ELF-1 (cell line): ENCODE measurements at regions not wholly inside any gene's neighbourhood (a gene's known extent, or its start where the extent isn't known, plus 50 kb on each side); places are given as distances from the start of the nearest gene placed in this dataset.

Experiments
- DNase-seq: peaks from one replicate; pipeline ENCODE4 v3.0.0-alpha.2; 2016; ENCODE audit warnings: low read depth, low spot score

GRCh38 chr10:28783087-28783486 lies 105.8 kb downstream of the BAMBI start:
- DNase-seq: no peak

- DNase-seq: peak; percentile 44
Observed at GRCh38 chr10:28785018-28785417, 107.7 kb downstream of the BAMBI start.

DNA sequence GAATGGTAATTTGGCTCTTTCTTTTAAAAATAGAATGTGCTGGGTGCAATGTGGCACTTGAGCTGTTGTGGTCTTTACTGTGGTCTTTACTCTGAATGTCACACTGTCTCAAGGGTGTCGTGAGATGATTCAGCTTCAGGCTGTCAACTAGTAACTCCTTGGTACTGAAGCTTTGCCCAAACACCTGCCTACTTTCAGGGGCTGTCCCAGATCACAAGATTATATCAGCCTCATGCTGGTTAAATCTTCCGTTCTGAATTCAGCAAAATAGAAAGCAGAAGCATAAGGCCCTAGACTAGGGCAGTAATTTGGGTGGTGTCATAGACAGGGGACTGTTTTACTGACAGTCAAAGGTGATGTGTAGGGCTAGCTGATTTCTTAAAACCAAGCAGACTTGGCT lies 110.9 kb downstream of the BAMBI start:
- DNase-seq: no peak

- DNase-seq: no peak
Observed at GRCh38 chr10:28788762-28789161, 111.4 kb downstream of the BAMBI start.

DNA sequence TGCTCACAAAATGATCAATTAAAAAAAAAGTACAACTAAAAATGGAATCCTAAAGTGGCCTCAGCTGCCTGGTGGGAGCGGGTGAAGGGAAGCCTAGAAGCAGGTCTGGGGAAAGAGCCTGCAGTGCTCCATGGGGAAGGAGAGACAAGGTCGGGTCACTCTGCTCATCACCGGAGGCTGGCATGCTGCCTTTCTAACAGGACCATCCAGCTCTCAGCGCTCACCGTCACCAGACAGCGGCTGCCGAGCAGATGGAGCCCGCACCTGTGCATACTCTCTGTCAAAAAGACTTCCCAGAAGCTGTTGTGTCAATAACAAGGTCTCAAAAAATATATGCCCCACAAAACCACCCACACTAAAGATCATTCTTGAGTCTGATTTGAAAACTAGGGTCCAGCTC lies 112.8 kb downstream of the BAMBI start:
- no peak for DNase-seq

DNA sequence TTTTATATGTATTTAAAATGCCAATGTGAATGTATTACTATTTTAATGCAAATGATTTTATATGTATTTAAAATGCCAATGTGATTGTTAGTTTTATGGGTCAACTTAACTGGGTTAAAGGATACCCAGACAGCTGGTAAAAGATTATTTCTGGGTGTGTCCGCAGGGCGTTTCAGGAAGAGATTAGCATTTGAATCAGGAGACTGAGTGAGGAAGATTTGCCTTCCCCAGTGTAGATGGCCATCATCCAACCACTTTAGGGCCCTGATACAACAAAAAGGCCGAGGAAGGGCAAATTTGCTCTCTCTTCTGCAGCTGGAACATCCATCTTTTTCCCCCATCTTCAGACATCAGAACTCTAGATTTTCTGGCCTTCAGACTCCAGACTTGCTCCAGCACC lies 116.2 kb downstream of the BAMBI start:
- no peak for DNase-seq

GRCh38 chr10:28794986-28795385 lies 117.7 kb downstream of the BAMBI start:
- DNase-seq: no peak

DNA sequence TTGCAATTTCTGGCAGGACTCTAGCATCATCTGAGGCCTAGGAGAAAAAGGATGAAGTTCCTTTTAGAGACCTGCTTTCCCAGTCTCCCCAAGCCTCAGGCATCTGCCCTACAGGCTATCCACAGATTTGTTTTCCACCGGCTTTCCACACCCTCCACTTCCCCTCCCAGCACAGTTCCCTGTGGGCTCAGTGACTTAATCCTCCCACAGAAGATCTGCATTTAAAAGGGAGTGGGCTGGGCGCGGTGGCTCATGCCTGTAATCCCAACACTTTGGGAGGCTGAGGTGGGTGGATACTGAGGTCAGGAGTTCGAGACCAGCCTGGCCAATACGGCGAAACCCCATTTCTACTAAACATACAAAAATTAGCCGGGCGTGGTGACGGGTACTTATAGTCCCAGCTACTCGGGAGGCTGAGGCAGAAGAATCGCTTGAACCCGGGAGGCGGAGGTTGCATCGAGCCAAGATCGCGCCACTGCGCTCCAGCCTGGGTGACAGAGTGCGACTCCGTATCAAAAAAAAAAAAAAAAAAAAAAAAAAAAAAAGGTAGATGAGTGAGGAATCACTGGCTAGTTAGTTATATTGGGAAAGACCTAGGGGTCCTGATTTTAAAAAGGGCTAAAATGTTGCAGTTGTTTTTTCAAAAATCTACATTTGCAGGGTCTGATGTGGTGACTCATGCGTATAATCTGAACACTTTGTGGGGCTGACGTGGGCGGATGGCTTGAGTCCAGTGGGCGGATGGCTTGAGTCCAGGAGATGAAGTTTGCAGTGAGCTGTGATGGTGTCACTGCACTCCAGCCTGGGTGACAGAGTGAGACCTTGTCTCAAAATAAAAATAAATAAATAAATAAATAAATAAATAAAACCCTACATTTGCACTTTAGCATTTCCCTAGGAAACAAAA lies 119.5 kb downstream of the BAMBI start:
- no peak for DNase-seq

GRCh38 chr10:28797904-28798371 lies 120.6 kb downstream of the BAMBI start:
- DNase-seq: no peak

DNA sequence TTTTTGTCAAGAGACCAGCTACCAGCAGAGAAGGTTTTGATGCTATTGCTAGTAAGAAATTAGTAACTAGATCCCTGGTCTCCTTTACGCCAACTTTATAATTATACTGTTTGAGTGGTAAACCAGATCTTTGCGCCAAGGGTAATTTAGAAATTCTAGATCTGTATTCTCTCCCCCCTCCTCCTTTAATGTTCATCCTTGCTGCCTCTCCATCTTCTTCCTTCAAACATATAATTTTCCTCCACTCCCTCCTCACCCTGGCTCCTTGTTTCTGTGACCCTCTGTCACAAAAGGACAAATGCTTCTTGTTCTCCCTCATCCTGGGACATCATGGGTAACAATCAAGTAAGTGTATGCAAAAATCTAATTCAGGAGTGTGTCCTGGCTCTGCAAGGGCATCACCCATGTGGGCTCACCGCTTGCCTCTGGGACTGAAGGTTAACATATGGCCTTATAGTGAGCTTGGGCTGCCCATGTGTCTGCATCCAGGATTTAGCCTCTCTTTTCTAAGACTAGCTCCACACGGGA lies 121.2 kb downstream of the BAMBI start:
- no peak for DNase-seq

GRCh38 chr10:28798964-28799363 lies 121.6 kb downstream of the BAMBI start:
- DNase-seq: no peak

- no peak for DNase-seq
Observed at GRCh38 chr10:28800144-28800543, 122.8 kb downstream of the BAMBI start.

GRCh38 chr10:28801247-28801646 lies 123.9 kb downstream of the BAMBI start:
- no peak for DNase-seq

DNA sequence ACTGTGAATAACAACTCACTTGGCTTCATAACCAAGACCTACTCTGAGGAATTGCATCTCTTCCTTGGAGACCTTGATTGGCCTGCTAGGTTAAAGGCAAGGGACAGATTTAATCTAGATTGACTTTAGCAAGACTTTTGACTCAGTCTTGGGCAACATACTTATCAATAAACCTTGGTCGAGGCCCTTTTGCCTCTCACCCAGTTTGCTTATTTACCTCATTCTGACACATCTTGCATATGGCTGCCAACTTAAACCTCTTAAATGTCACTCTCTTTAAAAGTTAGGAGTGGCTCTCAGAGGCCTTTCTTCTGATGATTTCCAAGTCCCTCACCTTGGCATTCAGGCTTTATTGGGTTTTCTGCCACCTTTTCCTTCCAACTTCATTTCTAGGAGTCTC lies 124.5 kb downstream of the BAMBI start:
- DNase-seq: no peak

GRCh38 chr10:28805390-28805789 lies 128.1 kb downstream of the BAMBI start:
- DNase-seq: no peak

GRCh38 chr10:28806488-28806941 lies 129.2 kb downstream of the BAMBI start:
- no peak for DNase-seq

- peak; percentile 16 for DNase-seq
Observed at GRCh38 chr10:28806951-28807759, 129.8 kb downstream of the BAMBI start.

GRCh38 chr10:28807760-28808613 lies 130.7 kb downstream of the BAMBI start:
- peak; percentile 54 for DNase-seq

DNA sequence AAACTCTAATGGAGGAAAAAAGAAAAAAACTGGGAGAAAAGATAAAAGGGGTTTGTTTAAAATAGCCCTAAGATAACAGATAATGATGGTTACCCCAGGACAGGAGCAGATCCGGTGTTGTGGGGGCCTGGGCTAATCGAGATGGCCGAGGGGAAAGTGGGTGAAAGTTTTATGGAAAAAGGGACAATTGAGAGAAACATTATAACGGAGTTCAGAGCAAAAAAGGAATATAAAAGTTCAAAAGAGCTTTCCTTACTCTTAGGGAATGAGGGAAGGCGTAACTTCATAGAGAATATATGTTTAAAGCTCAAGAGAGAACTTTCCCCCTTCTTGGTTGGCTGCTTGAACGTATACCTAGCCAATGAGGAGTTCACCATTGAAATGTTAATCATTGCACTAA lies 131.4 kb downstream of the BAMBI start:
- no peak for DNase-seq

GRCh38 chr10:28810057-28810870 lies 132.9 kb downstream of the BAMBI start:
- peak; percentile 29 for DNase-seq
